ENCODE measurements at regions not wholly inside any gene's neighbourhood (a gene's known extent, or its start where the extent isn't known, plus 50 kb on each side); places are given as distances from the start of the nearest gene placed in this dataset.

- Mint-ChIP-seq H3K27me3 (ENCODE audit: unreplicated experiment) (no peaks in the 10 kb centered on the region), H3K9me3 (ENCODE audit: unreplicated experiment) (no peaks in the 10 kb centered on the region), H3K36me3 (ENCODE audit: unreplicated experiment) (no peaks in the 10 kb centered on the region), H3K27ac (ENCODE audit: unreplicated experiment) (no peak overlapping the region), H3K4me1 (ENCODE audit: low read depth, unreplicated experiment) (no peaks in the 10 kb centered on the region), H3K4me3 (ENCODE audit: unreplicated experiment) (no peak overlapping the region)
- no peak for DNase-seq
- no peak for TF ChIP-seq CTCF (IDR thresholded peaks at IDR 0.05; ENCODE audit: partially characterized antibody, unreplicated experiment)
These were observed 259.2 kb upstream of the NFIA start for GRCh38 chr1:60823151-60823550.

DNA sequence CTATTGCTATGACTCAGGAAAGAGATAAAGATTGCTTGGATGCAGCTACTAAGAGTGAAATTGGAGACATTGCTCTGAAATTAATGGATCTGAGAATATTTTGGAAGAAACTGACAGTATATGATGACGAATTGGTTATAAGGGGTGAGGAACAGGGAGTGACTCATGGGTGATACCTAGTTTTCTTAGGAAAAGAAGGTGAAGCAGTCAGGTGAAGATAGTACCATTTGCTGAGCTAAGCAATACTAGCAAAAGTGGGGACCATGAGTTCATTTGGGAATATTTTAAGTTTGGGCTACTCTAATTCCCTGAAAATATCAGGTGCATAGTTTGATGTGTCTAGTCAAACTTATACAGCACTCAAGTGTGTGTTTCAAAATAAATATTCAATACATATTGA lies 260.1 kb upstream of the NFIA start:
- H3K4me1 Mint-ChIP-seq (ENCODE audit: low read depth, unreplicated experiment): no peaks in the 10 kb centered on the region
- H3K9me3 Mint-ChIP-seq (ENCODE audit: unreplicated experiment): no peaks in the 10 kb centered on the region
- H3K4me3 Mint-ChIP-seq (ENCODE audit: unreplicated experiment): no peak overlapping the region
- DNase-seq: no peak
- no peaks in the 10 kb centered on the region for H3K36me3 Mint-ChIP-seq (ENCODE audit: unreplicated experiment)
- no peak overlapping the region for H3K27ac Mint-ChIP-seq (ENCODE audit: unreplicated experiment)
- no peak for TF ChIP-seq CTCF (IDR thresholded peaks at IDR 0.05; ENCODE audit: partially characterized antibody, unreplicated experiment)
- no peaks in the 10 kb centered on the region for H3K27me3 Mint-ChIP-seq (ENCODE audit: unreplicated experiment)

GRCh38 chr1:60821156-60821555 lies 261.2 kb upstream of the NFIA start:
- H3K27me3 Mint-ChIP-seq (ENCODE audit: unreplicated experiment): no peaks in the 10 kb centered on the region
- no peak for TF ChIP-seq CTCF (IDR thresholded peaks at IDR 0.05; ENCODE audit: partially characterized antibody, unreplicated experiment)
- H3K27ac Mint-ChIP-seq (ENCODE audit: unreplicated experiment): no peak overlapping the region
- H3K36me3 Mint-ChIP-seq (ENCODE audit: unreplicated experiment): no peaks in the 10 kb centered on the region
- no peak overlapping the region for H3K4me3 Mint-ChIP-seq (ENCODE audit: unreplicated experiment)
- no peak for DNase-seq
- H3K4me1 Mint-ChIP-seq (ENCODE audit: low read depth, unreplicated experiment): no peaks in the 10 kb centered on the region
- no peaks in the 10 kb centered on the region for H3K9me3 Mint-ChIP-seq (ENCODE audit: unreplicated experiment)

DNA sequence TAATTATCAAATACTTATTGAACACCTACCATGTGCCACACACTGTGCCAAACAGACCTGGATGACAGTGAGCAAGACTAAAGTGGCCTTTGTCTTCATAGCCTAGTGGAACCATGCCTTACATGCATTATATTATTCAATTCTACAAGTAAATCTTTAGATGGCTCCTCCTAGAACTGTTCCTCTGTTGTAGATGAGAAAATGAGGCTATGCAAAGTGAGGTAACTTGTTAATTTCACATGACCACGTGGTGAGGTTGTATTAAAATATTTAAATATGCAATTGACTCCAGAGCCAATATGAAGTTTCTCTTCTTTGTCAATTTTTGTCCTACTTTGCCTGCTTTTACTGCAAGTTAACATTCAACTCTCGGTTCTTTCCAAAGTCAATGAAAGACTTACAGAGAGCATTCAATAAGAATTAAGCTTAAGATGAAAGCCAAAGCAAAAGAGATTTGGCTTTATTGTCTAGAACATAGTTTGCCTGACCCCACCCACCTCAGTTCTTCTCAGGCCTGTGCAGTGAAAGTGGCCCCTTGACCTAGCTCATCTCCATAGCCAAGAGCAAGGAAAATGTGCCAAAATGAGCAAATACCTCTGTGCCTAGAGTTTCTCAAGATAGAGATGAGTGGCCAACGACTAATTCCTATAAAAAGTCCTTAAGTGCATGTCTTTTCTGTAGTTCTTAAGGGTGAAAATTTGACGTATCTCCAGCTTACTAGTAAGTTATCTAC lies 263.2 kb upstream of the NFIA start:
- H3K27me3 Mint-ChIP-seq (ENCODE audit: unreplicated experiment): no peaks in the 10 kb centered on the region
- H3K9me3 Mint-ChIP-seq (ENCODE audit: unreplicated experiment): no peaks in the 10 kb centered on the region
- DNase-seq: no peak
- no peaks in the 10 kb centered on the region for H3K36me3 Mint-ChIP-seq (ENCODE audit: unreplicated experiment)
- no peak overlapping the region for H3K4me3 Mint-ChIP-seq (ENCODE audit: unreplicated experiment)
- no peaks in the 10 kb centered on the region for H3K4me1 Mint-ChIP-seq (ENCODE audit: low read depth, unreplicated experiment)
- no peak for TF ChIP-seq CTCF (IDR thresholded peaks at IDR 0.05; ENCODE audit: partially characterized antibody, unreplicated experiment)
- H3K27ac Mint-ChIP-seq (ENCODE audit: unreplicated experiment): no peak overlapping the region

DNA sequence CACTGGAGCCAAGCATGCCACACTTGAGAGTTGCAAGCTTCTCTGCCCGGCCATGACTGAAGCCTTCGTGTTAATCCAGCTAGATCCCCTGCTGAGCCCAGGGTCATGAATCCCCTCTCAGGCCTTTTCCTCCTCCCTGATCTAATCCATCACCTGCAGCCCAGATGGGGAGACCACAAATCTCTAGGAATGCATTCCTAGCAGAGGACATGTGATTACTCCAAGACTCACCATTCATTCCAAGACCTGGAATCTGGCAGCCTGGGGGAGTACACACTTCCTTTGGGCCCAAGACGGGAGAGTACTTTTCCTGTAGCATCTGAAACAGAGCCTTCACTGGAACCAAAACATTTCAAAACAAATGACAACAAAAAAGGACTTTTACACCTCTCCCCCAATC lies 269.3 kb upstream of the NFIA start:
- Mint-ChIP-seq H3K27ac (ENCODE audit: unreplicated experiment) (no peak overlapping the region), H3K9me3 (ENCODE audit: unreplicated experiment) (peaks cover 1% of the 10 kb centered on the region), H3K27me3 (ENCODE audit: unreplicated experiment) (no peaks in the 10 kb centered on the region), H3K4me3 (ENCODE audit: unreplicated experiment) (no peak overlapping the region), H3K36me3 (ENCODE audit: unreplicated experiment) (no peaks in the 10 kb centered on the region), H3K4me1 (ENCODE audit: low read depth, unreplicated experiment) (no peaks in the 10 kb centered on the region)
- no peak for DNase-seq
- no peak for TF ChIP-seq CTCF (IDR thresholded peaks at IDR 0.05; ENCODE audit: partially characterized antibody, unreplicated experiment)

All from glutamatergic neuron (in vitro differentiated cells).